ENCODE measurements at regions not wholly inside any gene's neighbourhood (a gene's known extent, or its start where the extent isn't known, plus 50 kb on each side); places are given as distances from the start of the nearest gene placed in this dataset.

GRCh38 chr1:38169121-38169520 lies 122.5 kb upstream of the POU3F1 start:
- no peak for TF ChIP-seq CTCF (IDR thresholded peaks at IDR 0.05; ENCODE audit: poor library complexity, severe bottlenecking)
- DNase-seq (ENCODE audit: low spot score) (no peak), ATAC-seq (ENCODE audit: low read depth) (no peak)
- Histone ChIP-seq H3K27me3 (ENCODE audit: insufficient read depth, poor library complexity, severe bottlenecking) (no peaks in the 10 kb centered on the region), H3K27ac (ENCODE audit: poor library complexity, severe bottlenecking) (no peak overlapping the region), H3K4me1 (ENCODE audit: insufficient read depth, poor library complexity, severe bottlenecking) (no peaks in the 10 kb centered on the region), H3K9me3 (ENCODE audit: severe bottlenecking) (no peaks in the 10 kb centered on the region), H3K4me3 (ENCODE audit: severe bottlenecking) (no peak overlapping the region), H3K36me3 (ENCODE audit: low read depth) (no peaks in the 10 kb centered on the region)

GRCh38 chr1:38168365-38168764 lies 121.8 kb upstream of the POU3F1 start:
- Histone ChIP-seq H3K9me3 (ENCODE audit: severe bottlenecking) (no peaks in the 10 kb centered on the region), H3K4me3 (ENCODE audit: severe bottlenecking) (no peak overlapping the region), H3K27me3 (ENCODE audit: insufficient read depth, poor library complexity, severe bottlenecking) (no peaks in the 10 kb centered on the region), H3K27ac (ENCODE audit: poor library complexity, severe bottlenecking) (no peak overlapping the region), H3K36me3 (ENCODE audit: low read depth) (no peaks in the 10 kb centered on the region), H3K4me1 (ENCODE audit: insufficient read depth, poor library complexity, severe bottlenecking) (no peaks in the 10 kb centered on the region)
- no peak for TF ChIP-seq CTCF (IDR thresholded peaks at IDR 0.05; ENCODE audit: poor library complexity, severe bottlenecking)
- DNase-seq (ENCODE audit: low spot score): no peak
- no peak for ATAC-seq (ENCODE audit: low read depth)

- no peaks in the 10 kb centered on the region for H3K4me1 ChIP-seq (ENCODE audit: insufficient read depth, poor library complexity, severe bottlenecking)
- DNase-seq (ENCODE audit: low spot score) (no peak), ATAC-seq (ENCODE audit: low read depth) (no peak)
- no peaks in the 10 kb centered on the region for H3K9me3 ChIP-seq (ENCODE audit: severe bottlenecking)
- H3K27ac ChIP-seq (ENCODE audit: poor library complexity, severe bottlenecking): no peak overlapping the region
- H3K27me3 ChIP-seq (ENCODE audit: insufficient read depth, poor library complexity, severe bottlenecking): no peaks in the 10 kb centered on the region
- TF ChIP-seq CTCF (IDR thresholded peaks at IDR 0.05; ENCODE audit: poor library complexity, severe bottlenecking): no peak
- no peaks in the 10 kb centered on the region for H3K36me3 ChIP-seq (ENCODE audit: low read depth)
- no peak overlapping the region for H3K4me3 ChIP-seq (ENCODE audit: severe bottlenecking)
Measured at GRCh38 chr1:38166461-38166860, 119.9 kb upstream of the POU3F1 start.

GRCh38 chr1:38153778-38154470 lies 107.3 kb upstream of the POU3F1 start:
- ATAC-seq (ENCODE audit: low read depth): no peak
- no peak for DNase-seq (ENCODE audit: low spot score)
- Histone ChIP-seq H3K36me3 (ENCODE audit: low read depth) (no peaks in the 10 kb centered on the region), H3K9me3 (ENCODE audit: severe bottlenecking) (no peaks in the 10 kb centered on the region), H3K27ac (ENCODE audit: poor library complexity, severe bottlenecking) (no peak overlapping the region), H3K27me3 (ENCODE audit: insufficient read depth, poor library complexity, severe bottlenecking) (no peaks in the 10 kb centered on the region), H3K4me3 (ENCODE audit: severe bottlenecking) (no peak overlapping the region), H3K4me1 (ENCODE audit: insufficient read depth, poor library complexity, severe bottlenecking) (no peaks in the 10 kb centered on the region)
- no peak for TF ChIP-seq CTCF (IDR thresholded peaks at IDR 0.05; ENCODE audit: poor library complexity, severe bottlenecking)

- no peak for DNase-seq (ENCODE audit: low spot score)
- Histone ChIP-seq H3K36me3 (ENCODE audit: low read depth) (no peaks in the 10 kb centered on the region), H3K27me3 (ENCODE audit: insufficient read depth, poor library complexity, severe bottlenecking) (no peaks in the 10 kb centered on the region), H3K4me3 (ENCODE audit: severe bottlenecking) (no peak overlapping the region), H3K27ac (ENCODE audit: poor library complexity, severe bottlenecking) (no peak overlapping the region), H3K9me3 (ENCODE audit: severe bottlenecking) (no peaks in the 10 kb centered on the region), H3K4me1 (ENCODE audit: insufficient read depth, poor library complexity, severe bottlenecking) (no peaks in the 10 kb centered on the region)
- ATAC-seq (ENCODE audit: low read depth): peak; percentile 27; the same call in 1 of the 3 replicates
- peak; percentile 4 for TF ChIP-seq CTCF (IDR thresholded peaks at IDR 0.05; ENCODE audit: poor library complexity, severe bottlenecking)
Measured at GRCh38 chr1:38153066-38153777, 106.6 kb upstream of the POU3F1 start.

All from RWPE2 (cell line).